ENCODE measurements at regions not wholly inside any gene's neighbourhood (a gene's known extent, or its start where the extent isn't known, plus 50 kb on each side); places are given as distances from the start of the nearest gene placed in this dataset.

- TF ChIP-seq CTCF (IDR thresholded peaks at IDR 0.05; ENCODE audit: low read depth, low read length) = no peak
- no peak for TF ChIP-seq EZH2phosphoT487 (IDR thresholded peaks at IDR 0.05; ENCODE audit: low read depth)
Observed at GRCh38 chr15:39092354-39092753, 488.5 kb upstream of the THBS1 start.

All from OCI-LY3 (cell line).